Uterus (tissue), 3 donors: ENCODE measurements at regions not wholly inside any gene's neighbourhood (a gene's known extent, or its start where the extent isn't known, plus 50 kb on each side); places are given as distances from the start of the nearest gene placed in this dataset.
"Not testable (repeated sequence)": the region's sequence is repeated elsewhere in the genome, so short reads cannot be mapped to it uniquely, and the experiment has no call there.

Source experiments
- DNase-seq, 2 donors: peaks; one replicate each; pipeline ENCODE4 v3.0.0-alpha.2; 2019 to 2020
- H3K27ac ChIP-seq, 2 donors: fragments of 200-600 bp; sonication (generic); 1 replicate in 1 of 2; 2 replicates in 1 of 2; pipeline ENCODE4 v1.5.1; 2016 to 2018
- H3K27me3 ChIP-seq, 2 donors: fragments of 200-600 bp; sonication (generic); one replicate each; pipeline ENCODE4 v1.5.1; 2018 to 2019; ENCODE audit warnings: control low read depth in 1 of 2
- H3K36me3 ChIP-seq, 2 donors: fragments of 200-600 bp; sonication (generic); one replicate each; pipeline ENCODE4 v1.5.1; 2019; ENCODE audit warnings: control low read depth in 1 of 2
- H3K4me1 ChIP-seq, 2 donors: fragments of 200-600 bp; sonication (generic); one replicate each; pipeline ENCODE4 v1.5.1; 2018 to 2019; ENCODE audit warnings: control low read depth in 1 of 2
- H3K4me3 ChIP-seq, 2 donors: fragments of 200-600 bp; sonication (generic); 1 replicate in 1 of 2; 2 replicates in 1 of 2; pipeline ENCODE4 v1.5.1; 2018 to 2019; ENCODE audit warnings: mild to moderate bottlenecking in 1 of 2
- H3K9me3 ChIP-seq, 2 donors: fragments of 200-600 bp; sonication (generic); one replicate each; pipeline ENCODE4 v1.5.1; 2019; ENCODE audit warnings: control low read depth in 1 of 2
- POLR2A ChIP-seq, 2 donors: fragments of 450-650 bp; IDR thresholded peaks; one replicate each; pipeline ENCODE4 v1.6.1; 2016; ENCODE audit warnings: antibody characterized with exemption in 2 of 2, mild to moderate bottlenecking in 1 of 2, moderate library complexity in 1 of 2
- intact Hi-C: fragments of 100-400 bp; cut with DNase I; formaldehyde crosslinking; loops from one replicate; pipeline ENCODE4 v1.15.1; 2023; ENCODE audit warnings: low total_unique reads
- TF ChIP-seq, protein P1 (sequence below), 4 experiments: fragments of 200-600 bp in 2 of 4; fragments of 450-650 bp in 2 of 4; sonication (generic) in 2 of 4; IDR thresholded peaks; one replicate each; pipeline ENCODE4 v1.5.1; 2016 to 2019; ENCODE audit warnings: antibody characterized with exemption in 4 of 4, mild to moderate bottlenecking in 2 of 4, moderate library complexity in 1 of 4
- donor health status: DM: yes; HTN: yes; CAD: no.

DNA sequence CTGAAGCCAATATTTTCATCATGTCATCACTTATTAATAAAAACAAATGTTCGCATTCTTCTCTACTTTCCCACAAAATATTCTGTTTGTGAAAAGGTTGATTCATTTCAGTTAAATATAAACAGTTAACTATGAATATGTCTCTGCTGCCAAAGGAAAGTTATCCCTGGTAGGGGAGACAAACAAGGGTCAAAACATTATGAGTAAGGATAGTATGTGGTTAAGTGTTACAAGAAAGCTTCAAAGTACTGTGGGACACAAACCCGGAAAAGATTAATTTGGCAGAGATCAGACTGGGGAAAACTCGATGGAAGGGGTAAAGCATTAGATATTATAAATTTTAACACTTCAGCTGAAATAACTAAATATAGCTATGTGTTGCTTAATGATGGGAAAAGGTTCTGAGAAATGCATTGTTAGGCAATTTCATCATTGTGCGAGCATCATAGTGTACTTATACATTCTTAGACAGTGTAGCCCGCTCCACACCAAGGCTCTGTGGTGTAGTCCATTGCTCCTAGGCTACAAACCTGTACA, 436.5 kb upstream of the TBL1XR1 start:
- no peak for DNase-seq
- H3K27ac ChIP-seq = no peak overlapping the region
- H3K4me3 ChIP-seq = no peak overlapping the region
- H3K4me1 ChIP-seq = no peaks in the 10 kb centered on the region
- no peaks in the 10 kb centered on the region for H3K9me3 ChIP-seq
- TF ChIP-seq, protein P1, sequence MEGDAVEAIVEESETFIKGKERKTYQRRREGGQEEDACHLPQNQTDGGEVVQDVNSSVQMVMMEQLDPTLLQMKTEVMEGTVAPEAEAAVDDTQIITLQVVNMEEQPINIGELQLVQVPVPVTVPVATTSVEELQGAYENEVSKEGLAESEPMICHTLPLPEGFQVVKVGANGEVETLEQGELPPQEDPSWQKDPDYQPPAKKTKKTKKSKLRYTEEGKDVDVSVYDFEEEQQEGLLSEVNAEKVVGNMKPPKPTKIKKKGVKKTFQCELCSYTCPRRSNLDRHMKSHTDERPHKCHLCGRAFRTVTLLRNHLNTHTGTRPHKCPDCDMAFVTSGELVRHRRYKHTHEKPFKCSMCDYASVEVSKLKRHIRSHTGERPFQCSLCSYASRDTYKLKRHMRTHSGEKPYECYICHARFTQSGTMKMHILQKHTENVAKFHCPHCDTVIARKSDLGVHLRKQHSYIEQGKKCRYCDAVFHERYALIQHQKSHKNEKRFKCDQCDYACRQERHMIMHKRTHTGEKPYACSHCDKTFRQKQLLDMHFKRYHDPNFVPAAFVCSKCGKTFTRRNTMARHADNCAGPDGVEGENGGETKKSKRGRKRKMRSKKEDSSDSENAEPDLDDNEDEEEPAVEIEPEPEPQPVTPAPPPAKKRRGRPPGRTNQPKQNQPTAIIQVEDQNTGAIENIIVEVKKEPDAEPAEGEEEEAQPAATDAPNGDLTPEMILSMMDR (IDR thresholded peaks at IDR 0.05) = no peak
- no peak for TF ChIP-seq POLR2A (IDR thresholded peaks at IDR 0.05)
- intact Hi-C loops = no loop called here
- no peaks in the 10 kb centered on the region for H3K27me3 ChIP-seq
- no peaks in the 10 kb centered on the region for H3K36me3 ChIP-seq

DNA sequence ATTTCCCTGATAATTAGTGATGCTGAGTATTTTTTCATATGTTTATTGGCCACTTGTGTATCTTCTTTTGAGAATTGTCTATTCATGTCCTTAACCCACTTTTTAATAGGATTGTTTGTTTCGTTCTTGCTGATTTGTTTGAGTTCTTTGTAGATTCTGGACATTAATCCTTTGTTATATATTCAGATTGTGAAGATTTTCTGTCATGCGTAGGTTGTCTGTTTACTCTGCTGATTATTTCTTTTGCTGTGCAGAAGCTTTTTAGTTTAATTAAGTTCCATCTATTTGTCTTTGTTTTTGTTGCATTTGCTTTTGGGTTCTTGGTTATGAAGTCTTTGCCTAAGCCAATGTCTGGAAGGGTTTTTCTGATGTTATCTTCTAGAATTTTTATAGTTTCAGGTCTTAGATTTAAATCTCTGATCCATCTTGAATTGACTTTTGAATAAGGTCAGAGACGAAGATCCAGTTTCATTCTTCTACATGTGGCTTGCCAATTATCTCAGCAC, 438.4 kb upstream of the TBL1XR1 start:
- H3K27me3 ChIP-seq, H3K4me1 ChIP-seq, H3K27ac ChIP-seq, DNase-seq, H3K9me3 ChIP-seq, intact Hi-C loops, H3K36me3 ChIP-seq, H3K4me3 ChIP-seq: not testable (repeated sequence)

DNA sequence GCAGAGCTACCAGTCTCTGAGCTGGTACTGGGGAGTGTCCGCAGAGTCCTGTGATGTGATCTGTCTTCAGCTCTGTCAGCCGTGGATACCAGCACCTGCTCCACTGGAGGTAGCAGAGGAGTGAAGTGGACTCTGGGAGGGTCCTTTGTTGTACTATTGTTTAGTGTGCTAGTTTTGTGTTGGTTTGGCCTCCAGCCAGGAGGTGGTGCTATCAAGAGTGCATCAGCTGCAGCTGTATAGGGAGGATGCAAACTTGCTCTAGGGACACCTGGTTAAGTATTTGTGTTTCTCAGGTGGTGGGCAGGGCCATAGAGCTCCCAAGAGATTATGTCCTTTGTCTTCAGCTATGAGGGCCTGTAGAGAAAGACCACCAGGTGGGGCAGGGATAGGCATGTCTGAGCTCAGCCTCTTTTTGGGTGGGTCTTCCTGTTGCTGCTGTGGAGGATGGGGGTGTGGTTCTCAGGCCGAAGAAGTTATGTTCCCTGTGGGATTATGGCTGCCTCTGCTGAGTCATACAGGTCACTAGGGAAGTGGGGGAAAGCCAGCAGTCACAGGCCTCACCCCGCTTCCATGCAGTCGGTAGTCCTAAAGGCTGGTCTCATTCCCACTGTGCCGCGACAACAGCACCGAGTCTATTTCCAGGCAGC, 443.2 kb upstream of the TBL1XR1 start:
- intact Hi-C loops = no loop called here
- H3K4me3 ChIP-seq = no peak overlapping the region
- no peaks in the 10 kb centered on the region for H3K27me3 ChIP-seq
- H3K36me3 ChIP-seq = no peaks in the 10 kb centered on the region
- no peak overlapping the region for H3K27ac ChIP-seq
- TF ChIP-seq POLR2A (IDR thresholded peaks at IDR 0.05) = no peak
- TF ChIP-seq, protein P1 (IDR thresholded peaks at IDR 0.05) = no peak
- no peaks in the 10 kb centered on the region for H3K4me1 ChIP-seq
- H3K9me3 ChIP-seq = no peaks in the 10 kb centered on the region
- DNase-seq = no peak

DNA sequence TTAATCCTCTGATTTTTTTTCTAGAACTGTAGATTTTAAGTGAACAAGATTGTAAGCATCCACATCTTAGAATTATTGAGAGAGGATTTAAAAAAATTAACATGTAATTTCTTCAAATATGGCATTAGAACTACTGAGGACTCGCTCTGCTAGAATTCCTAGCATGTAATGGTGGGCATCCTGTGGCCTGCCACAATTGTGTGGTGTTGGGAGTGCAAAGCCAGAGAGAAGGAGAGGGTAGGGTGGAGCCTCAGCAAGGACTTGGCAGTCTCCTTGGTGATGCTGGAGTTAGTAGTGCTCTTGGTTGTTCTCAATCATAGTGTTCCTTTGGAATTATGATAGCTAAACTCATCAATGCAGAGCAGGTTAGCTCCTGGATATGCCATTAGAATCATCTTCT, 443.9 kb upstream of the TBL1XR1 start:
- H3K4me3 ChIP-seq = no peak overlapping the region
- H3K9me3 ChIP-seq = no peaks in the 10 kb centered on the region
- no peaks in the 10 kb centered on the region for H3K36me3 ChIP-seq
- H3K27me3 ChIP-seq = no peaks in the 10 kb centered on the region
- DNase-seq = no peak
- H3K4me1 ChIP-seq = no peaks in the 10 kb centered on the region
- intact Hi-C loops = no loop called here
- TF ChIP-seq, protein P1 (IDR thresholded peaks at IDR 0.05) = no peak
- no peak overlapping the region for H3K27ac ChIP-seq

DNA sequence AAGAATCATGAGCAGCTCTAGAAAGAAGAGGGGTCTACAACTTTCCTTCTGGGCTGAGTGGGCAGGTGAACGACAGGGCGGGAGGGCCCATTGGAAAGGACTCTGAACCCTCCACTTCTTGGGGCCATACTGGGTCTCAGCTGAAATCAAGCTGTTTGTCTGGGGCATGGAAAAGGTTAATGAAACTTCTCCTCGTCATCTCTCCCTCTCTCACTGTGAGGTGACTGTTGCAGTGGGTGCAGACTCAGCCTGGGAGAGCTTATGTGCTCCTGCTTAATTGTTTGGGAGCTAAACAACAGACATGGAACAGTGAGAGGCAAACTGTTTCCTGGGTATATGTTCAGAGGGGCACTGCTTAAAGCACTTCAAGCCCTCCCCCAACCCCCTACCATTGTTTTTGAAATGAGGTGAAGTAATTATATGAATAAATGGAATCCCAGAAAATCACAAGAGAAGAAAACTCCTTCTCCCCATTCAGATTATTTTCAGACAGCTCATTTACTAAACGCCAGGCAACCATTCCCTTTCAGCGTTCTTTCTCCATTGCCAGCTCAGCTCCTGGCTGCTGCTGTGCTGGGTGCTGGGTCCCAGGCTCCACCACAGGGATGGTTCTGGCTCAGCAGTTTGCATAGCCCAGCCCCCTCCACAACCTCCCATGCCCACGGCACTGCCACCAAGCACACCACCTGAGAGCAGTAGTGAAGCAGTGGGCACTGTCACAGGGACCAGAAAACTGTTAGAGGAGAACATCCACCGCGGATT, 444.9 kb upstream of the TBL1XR1 start:
- no peaks in the 10 kb centered on the region for H3K9me3 ChIP-seq
- no peaks in the 10 kb centered on the region for H3K36me3 ChIP-seq
- H3K27ac ChIP-seq = no peak overlapping the region
- no peak for TF ChIP-seq POLR2A (IDR thresholded peaks at IDR 0.05)
- TF ChIP-seq, protein P1 (IDR thresholded peaks at IDR 0.05) = no peak
- H3K4me3 ChIP-seq = no peak overlapping the region
- DNase-seq = no peak
- intact Hi-C loops = no loop called here
- no peaks in the 10 kb centered on the region for H3K27me3 ChIP-seq
- no peaks in the 10 kb centered on the region for H3K4me1 ChIP-seq
